ENCODE measurements at regions not wholly inside any gene's neighbourhood (a gene's known extent, or its start where the extent isn't known, plus 50 kb on each side); places are given as distances from the start of the nearest gene placed in this dataset.

DNA sequence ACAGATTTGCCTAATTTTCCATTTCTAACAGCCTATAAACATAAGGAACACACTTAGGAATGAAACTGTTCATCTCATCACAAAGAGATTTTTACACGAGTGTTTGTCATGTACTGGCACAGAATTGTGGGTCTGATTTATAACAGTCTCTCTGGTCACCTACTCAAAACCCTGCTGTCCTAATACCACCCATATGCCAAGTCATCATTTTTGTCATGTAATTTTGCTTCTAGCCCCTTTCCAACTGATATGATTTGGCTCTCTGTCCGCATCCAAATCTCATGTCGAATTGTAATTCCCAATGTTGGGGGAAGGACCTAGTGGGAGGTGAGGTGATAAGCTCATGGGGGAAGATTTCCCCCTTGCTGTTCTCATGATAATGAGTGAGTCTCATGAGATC lies 284.1 kb upstream of the SLITRK2 start:
- TF ChIP-seq POLR2A (IDR thresholded peaks at IDR 0.05; ENCODE audit: low read length) (no peak), GATA1 (IDR thresholded peaks at IDR 0.05; ENCODE audit: low read depth, low read length) (no peak)

All from erythroblast (primary cell).